ENCODE measurements at regions not wholly inside any gene's neighbourhood (a gene's known extent, or its start where the extent isn't known, plus 50 kb on each side); places are given as distances from the start of the nearest gene placed in this dataset.

DNA sequence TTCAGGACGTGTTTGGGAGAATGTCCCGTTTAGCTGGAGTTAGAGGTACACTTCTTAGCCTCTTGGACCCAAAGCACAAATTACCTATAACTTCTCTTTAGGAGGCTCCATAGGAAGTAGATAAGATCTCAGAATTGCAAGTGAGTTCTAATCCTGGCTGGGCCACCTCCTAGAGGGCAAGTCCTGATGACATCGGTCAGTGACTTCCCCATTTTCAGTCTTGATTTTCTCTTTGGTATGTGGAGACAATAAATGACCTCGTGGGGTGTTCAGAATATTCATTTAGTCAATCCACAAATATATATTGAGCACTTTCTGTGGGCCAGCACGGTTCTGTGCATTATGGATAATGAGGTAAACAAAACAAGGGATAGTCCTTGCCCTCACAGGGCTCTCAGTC, 208.6 kb downstream of the CWF19L2 start:
- no peak overlapping the region for H3K27ac ChIP-seq
- TF ChIP-seq, protein P1, sequence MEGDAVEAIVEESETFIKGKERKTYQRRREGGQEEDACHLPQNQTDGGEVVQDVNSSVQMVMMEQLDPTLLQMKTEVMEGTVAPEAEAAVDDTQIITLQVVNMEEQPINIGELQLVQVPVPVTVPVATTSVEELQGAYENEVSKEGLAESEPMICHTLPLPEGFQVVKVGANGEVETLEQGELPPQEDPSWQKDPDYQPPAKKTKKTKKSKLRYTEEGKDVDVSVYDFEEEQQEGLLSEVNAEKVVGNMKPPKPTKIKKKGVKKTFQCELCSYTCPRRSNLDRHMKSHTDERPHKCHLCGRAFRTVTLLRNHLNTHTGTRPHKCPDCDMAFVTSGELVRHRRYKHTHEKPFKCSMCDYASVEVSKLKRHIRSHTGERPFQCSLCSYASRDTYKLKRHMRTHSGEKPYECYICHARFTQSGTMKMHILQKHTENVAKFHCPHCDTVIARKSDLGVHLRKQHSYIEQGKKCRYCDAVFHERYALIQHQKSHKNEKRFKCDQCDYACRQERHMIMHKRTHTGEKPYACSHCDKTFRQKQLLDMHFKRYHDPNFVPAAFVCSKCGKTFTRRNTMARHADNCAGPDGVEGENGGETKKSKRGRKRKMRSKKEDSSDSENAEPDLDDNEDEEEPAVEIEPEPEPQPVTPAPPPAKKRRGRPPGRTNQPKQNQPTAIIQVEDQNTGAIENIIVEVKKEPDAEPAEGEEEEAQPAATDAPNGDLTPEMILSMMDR (conservative IDR thresholded peaks at IDR 0.05) = no peak

DNA sequence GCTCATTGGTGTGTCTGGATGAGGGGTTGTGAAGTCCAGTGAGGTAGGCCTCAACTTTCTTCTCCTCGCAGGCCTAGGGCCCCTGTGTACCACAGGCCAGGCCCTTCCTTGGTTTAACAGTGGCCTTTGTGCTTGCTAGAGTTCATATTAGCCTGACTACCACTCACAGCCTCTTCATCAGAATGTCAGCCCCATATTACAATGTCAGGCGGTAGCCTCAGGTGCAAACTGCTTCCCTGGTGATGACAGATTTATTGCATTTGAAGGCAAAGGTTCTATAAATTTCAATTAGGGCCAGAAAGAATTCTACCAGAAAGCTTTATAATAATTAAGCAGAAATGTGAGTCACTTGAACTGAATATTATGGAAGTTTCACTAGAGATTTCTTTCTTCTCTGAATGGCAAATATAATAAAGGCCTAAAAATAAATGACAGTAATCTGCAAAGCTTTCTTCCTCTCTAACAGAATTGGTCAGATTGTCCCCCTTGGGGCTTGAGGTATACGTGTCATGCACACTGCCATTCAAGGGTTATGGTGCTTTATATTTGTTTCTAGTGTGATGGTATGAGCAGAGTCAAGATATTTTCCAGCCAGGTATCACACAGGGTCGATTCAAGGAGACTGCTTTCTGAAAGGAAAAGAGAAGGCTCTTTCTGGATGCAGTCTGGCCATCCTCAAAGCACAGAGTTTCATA, 210.3 kb downstream of the CWF19L2 start:
- TF ChIP-seq, protein P1 (conservative IDR thresholded peaks at IDR 0.05) = no peak

DNA sequence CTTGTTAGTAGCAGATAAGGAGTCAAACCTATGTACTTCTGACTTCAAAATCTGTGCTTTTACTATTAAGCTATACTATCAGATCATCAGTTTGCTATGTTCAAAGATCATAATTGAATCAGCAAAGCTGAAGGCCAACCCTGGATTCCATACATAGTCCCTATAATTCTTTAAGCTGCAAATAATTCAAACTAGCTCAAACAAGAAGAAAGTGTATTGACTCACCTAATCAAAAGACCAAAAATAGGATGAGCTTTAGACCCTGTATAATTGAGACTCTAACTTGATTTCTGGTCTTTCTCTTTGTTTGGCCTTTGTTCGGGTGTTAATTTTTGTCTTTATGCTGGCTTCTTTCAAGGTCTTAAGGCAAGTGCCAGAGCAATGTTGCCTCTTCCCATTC, 213.7 kb downstream of the CWF19L2 start:
- H3K27ac ChIP-seq = no peak overlapping the region
- TF ChIP-seq, protein P1 (conservative IDR thresholded peaks at IDR 0.05) = no peak

More for the DNA sequence above, 210.3 kb downstream of the CWF19L2 start:
- H3K27ac ChIP-seq = no peak overlapping the region

DNA sequence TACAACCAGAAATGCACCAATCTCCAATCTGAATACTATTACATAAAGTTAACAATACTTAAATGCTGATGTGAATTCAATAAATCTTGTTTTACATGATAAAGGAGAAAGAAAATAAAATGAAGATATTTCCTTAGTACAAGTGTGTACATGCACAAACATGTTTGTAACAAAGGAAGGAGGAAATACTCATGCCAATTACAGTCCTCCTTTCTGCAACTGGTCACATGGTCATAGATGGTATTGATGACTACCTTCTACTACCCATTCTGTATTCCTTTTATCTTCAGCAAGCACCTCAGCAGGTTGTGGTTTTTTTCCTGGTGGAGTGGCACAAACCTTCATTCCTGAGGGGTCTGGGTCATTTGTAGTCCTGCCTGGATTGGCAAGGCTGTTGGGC, 214.2 kb upstream of the GUCY1A2 start:
- H3K27ac ChIP-seq = no peak overlapping the region
- TF ChIP-seq, protein P1 (conservative IDR thresholded peaks at IDR 0.05) = no peak

DNA sequence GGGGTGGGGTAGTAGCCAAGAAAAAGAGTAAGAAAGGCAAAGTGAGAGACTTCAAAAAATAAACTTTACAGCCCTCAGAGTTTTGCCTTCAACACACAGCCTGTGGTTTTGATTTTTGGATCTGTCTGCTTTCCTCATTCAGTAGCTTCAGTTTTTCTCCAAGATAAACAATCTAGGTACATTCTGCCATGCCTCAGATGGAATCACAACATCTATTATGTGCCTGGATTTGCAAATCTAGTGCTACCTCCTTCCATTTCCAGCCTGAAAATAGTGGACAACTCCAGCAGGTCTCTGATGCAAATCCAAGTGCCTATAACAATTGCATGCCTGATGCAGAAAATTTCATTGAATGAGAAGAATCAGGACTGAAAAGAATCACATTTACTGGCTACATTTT, 206.6 kb upstream of the GUCY1A2 start:
- TF ChIP-seq, protein P1 (conservative IDR thresholded peaks at IDR 0.05) = no peak
- H3K27ac ChIP-seq = peak overlapping the region; percentile 20

DNA sequence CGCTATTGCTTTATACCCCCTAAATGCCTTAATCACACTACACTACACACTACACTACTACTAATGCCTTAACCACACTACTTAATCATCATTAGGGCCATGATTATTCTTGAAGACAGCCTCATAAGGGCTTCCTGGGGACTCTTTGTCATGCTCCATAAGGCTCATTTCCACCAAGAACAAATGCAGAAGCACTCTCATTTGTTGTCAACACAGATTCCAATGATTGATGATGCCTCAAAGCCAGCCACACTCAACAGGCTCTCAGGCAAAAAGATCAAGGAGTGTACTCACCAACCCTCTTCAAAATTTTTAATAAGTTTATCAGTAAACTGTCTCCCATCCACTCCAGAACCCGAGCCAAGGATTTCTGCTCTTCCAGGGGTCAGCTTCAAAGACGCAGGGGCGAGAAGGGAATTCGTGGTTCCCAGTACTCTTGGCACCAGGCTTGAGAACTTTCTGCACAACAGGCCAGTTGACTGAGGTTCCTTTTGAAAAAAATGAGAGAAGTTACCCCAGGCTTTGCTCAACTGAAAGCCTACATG, 204.7 kb upstream of the GUCY1A2 start:
- H3K27ac ChIP-seq = no peak overlapping the region
- TF ChIP-seq, protein P1 (conservative IDR thresholded peaks at IDR 0.05) = no peak

DNA sequence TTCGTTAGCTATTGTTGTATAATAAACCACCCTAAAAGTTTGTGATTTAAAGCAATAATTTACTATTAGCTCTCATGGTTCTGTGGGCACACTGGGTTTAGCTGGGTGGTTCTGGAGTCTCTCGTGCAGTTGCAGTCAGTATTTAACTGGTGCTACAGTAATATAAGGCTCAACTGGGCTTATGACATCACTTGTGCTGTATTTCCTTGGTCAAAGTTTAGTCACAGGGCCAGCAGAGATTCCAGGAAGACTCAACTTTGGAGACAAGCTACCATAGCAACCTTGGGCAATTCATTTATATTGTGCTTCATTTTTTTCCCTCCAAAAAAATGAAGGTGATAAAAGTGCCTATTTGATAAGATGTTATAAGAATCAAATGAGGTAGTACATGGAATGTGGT, 204.2 kb upstream of the GUCY1A2 start:
- H3K27ac ChIP-seq = no peak overlapping the region
- TF ChIP-seq, protein P1 (conservative IDR thresholded peaks at IDR 0.05) = no peak

Measured in VCaP (cell line).